ENCODE measurements at regions not wholly inside any gene's neighbourhood (a gene's known extent, or its start where the extent isn't known, plus 50 kb on each side); places are given as distances from the start of the nearest gene placed in this dataset.
"Not testable (repeated sequence)": the region's sequence is repeated elsewhere in the genome, so short reads cannot be mapped to it uniquely, and the experiment has no call there.

DNA sequence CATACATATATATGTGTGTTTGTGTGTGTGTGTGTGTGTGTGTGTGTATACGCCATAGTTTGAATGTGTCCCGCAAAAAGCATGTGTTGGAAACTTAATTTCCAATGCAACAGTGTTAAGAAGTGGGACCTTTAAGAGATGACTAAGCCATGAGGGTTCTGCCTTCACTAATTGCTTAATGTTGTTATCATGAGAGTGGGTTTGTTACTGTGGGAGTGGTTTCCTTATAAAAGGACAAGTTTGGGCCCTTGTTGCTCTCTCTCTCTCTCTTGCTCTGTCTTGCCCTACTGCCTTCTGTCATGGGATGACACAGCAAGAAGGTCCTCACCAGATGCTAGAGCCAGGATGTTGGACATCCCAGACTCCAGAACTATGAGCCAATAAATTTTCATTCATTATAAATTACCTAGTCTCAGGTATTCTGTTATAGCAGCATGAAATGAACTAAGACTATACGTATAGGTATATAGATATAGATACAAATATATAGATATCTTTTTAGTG lies 103.8 kb upstream of the ZC3H11B start:
- TF ChIP-seq POU2F2 (IDR thresholded peaks at IDR 0.05; ENCODE audit: low read depth, low read length) (no peak), PAX5 (IDR thresholded peaks at IDR 0.05; ENCODE audit: insufficient read depth, low read length, severe bottlenecking) (no peak), TAF1 (IDR thresholded peaks at IDR 0.05; ENCODE audit: low read depth, low read length) (no peak), POLR2A (IDR thresholded peaks at IDR 0.05; ENCODE audit: low read depth, low read length) (no peak), SPI1 (IDR thresholded peaks at IDR 0.05; ENCODE audit: low read depth, low read length) (no peak), POLR2AphosphoS5 (IDR thresholded peaks at IDR 0.05; ENCODE audit: low read depth, low read length) (no peak)
- no peak for FAIRE-seq
- no peak for DNase-seq (ENCODE audit: insufficient read length, low spot score)

DNA sequence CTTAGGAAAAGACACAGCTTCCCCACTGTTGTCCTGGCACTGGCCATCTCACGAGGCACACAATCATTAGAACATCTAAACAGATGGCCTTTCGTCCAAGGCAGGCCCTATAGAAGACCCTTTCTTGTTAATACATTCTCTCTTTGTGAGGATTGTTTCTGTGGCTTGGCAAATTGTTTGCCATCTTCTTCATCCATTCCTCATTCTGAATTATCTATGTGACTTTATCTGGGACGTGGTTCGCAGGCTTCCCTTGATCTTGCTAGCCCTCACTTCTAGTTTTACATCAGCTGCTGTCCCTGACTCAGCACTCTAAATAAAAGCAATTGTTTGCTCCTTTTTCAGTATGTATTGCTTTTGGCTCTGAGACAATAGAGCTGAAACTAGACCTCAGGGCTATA lies 101.1 kb upstream of the ZC3H11B start:
- TF ChIP-seq POLR2AphosphoS5 (IDR thresholded peaks at IDR 0.05; ENCODE audit: low read depth, low read length) (no peak), SPI1 (IDR thresholded peaks at IDR 0.05; ENCODE audit: low read depth, low read length) (no peak), POLR2A (IDR thresholded peaks at IDR 0.05; ENCODE audit: low read depth, low read length) (no peak), TAF1 (IDR thresholded peaks at IDR 0.05; ENCODE audit: low read depth, low read length) (no peak), POU2F2 (IDR thresholded peaks at IDR 0.05; ENCODE audit: low read depth, low read length) (no peak), PAX5 (IDR thresholded peaks at IDR 0.05; ENCODE audit: insufficient read depth, low read length, severe bottlenecking) (no peak)
- DNase-seq (ENCODE audit: insufficient read length, low spot score) (no peak), FAIRE-seq (no peak)

DNA sequence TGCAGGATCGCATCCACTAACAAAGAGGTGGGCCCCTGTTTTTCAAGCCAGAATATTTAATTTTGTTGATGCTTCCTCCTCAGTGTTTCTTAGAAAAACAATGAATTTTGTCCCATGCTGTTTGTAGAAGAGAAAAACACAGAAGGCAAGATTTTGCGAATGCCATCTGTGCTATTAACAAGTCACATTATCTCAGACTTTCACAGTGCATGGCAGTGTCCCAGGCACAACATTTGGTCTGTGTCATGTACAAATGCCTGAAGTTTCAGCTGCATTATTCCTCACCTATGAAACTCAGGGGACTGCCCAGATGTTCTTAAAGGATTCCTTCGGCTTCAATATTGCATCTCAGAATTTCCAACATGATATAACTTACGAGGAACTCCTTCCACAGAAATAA lies 99.6 kb upstream of the ZC3H11B start:
- FAIRE-seq (no peak), DNase-seq (ENCODE audit: insufficient read length, low spot score) (no peak)
- TF ChIP-seq POU2F2 (IDR thresholded peaks at IDR 0.05; ENCODE audit: low read depth, low read length) (no peak), POLR2AphosphoS5 (IDR thresholded peaks at IDR 0.05; ENCODE audit: low read depth, low read length) (no peak), PAX5 (IDR thresholded peaks at IDR 0.05; ENCODE audit: insufficient read depth, low read length, severe bottlenecking) (no peak)

DNA sequence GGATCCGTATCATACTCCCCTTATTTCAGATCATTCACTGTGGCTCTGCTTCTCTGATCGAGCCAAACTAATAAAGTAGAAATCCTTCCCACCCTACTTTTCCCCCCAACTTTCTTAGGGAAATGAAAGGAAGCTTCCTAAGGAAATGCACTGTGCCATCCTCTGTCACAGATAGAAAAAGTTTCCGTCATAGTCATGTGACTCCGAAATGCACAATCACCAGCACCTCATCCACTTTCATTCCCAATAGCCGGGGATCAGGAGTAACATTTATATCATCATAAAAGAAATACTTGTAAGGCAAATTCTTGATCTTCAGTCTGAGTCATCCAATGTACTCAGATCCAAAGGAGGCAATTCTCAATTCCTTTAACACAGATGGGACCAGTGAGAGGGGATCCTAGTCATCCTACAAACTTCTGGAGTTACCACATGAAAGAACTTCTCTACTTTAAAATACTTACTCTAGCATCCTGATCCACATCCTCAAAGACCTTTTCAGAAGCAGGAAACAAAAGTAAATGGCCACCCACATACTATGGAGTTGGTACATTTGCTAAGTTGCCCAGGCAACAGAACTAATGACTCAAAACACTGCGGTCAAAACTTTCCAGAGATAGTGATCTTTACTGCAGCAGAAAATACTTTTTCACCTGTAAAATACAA lies 97.8 kb upstream of the ZC3H11B start:
- DNase-seq (ENCODE audit: insufficient read length, low spot score) (no peak), FAIRE-seq (no peak)

DNA sequence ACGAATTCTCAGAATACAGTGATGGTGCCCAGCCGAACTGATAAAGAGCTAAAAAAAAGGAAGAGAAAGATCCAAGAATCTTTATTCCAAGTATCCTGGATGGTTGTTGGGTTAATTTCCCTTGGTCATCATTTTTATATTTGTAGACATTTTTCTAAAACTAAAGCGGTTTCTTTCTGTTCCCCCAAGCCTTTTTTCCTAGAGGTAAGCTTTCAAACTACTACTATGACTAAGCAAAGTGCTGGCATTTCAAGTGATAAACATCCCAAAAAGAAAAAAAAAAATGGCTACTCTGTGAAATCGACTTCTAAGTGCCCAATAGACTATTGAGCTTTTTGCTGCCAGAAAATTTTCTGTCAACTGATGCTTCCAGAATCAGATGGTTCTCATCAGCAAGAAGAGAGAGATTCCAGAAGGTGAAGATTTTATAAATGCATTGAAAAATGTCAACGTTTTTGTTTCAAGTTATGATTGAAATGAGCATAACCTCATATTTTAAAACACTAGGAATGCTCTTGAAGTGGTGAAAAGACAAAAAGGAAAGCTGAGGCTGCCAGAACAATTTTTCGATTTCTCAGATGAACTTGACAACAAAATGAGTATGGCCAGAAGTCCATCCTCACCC lies 96.1 kb upstream of the ZC3H11B start:
- no peak for TF ChIP-seq PAX5 (IDR thresholded peaks at IDR 0.05; ENCODE audit: insufficient read depth, low read length, severe bottlenecking)
- DNase-seq (ENCODE audit: insufficient read length, low spot score): no peak
- no peak for FAIRE-seq

More for the DNA sequence above, 97.8 kb upstream of the ZC3H11B start:
- TF ChIP-seq POLR2A (IDR thresholded peaks at IDR 0.05; ENCODE audit: low read depth, low read length): no peak
- TF ChIP-seq PAX5 (IDR thresholded peaks at IDR 0.05; ENCODE audit: insufficient read depth, low read length, severe bottlenecking): no peak
- no peak for TF ChIP-seq SPI1 (IDR thresholded peaks at IDR 0.05; ENCODE audit: low read depth, low read length)
- no peak for TF ChIP-seq POLR2AphosphoS5 (IDR thresholded peaks at IDR 0.05; ENCODE audit: low read depth, low read length)
- TF ChIP-seq POU2F2 (IDR thresholded peaks at IDR 0.05; ENCODE audit: low read depth, low read length): no peak
- TF ChIP-seq TAF1 (IDR thresholded peaks at IDR 0.05; ENCODE audit: low read depth, low read length): no peak

DNA sequence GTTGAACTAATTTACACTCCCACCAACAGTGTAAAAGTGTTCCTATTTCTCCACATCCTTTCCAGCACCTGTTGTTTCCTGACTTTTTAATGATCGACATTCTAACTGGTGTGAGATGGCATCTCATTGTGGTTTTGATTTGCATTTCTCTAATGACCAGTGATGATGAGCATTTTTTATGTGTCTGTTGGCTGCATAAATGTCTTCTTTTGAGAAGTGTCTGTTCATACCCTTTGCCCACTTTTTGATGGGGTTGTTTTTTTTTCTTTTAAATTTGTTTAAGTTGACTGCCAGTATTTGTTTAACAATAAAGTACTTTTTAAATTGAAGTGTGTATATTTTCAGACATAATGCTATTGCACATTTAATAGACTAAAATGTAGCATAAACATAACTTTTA lies 95.0 kb upstream of the ZC3H11B start:
- not testable (repeated sequence) for DNase-seq (ENCODE audit: insufficient read length, low spot score); FAIRE-seq

DNA sequence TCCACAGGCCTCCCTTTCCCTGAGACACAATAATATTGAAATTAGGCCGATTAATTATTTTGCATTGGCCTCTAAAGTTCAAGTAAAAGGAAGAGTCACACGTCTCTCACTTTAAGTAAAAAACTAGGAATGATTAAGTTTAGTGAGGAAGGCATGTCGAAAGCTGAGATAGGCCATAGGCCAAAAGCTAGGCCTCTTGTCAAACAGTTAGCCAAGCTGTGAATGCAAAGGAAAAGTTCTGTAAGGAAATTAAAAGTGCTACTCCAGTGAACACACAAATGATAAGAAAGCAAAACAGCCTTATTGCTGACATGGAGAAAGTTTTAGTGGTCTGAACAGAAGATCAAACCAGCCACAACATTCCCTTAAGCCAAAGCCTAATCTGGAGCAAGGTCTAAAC lies 91.4 kb upstream of the ZC3H11B start:
- FAIRE-seq; DNase-seq (ENCODE audit: insufficient read length, low spot score): not testable (repeated sequence)

DNA sequence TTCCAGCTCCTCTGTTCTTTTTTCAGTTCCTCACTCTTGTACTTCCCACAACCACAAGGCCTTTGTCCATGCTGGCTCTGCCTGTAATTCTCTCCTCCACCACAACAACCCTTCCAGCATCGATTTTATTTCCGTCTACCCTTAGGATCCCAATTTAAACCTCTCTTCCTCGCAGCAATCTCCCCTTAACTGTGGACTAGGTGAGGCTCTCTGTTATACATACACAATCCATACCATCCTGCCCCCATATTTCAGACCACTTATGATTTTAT lies 90.4 kb upstream of the ZC3H11B start:
- FAIRE-seq: no peak
- TF ChIP-seq TAF1 (IDR thresholded peaks at IDR 0.05; ENCODE audit: low read depth, low read length) (no peak), POLR2A (IDR thresholded peaks at IDR 0.05; ENCODE audit: low read depth, low read length) (no peak), POLR2AphosphoS5 (IDR thresholded peaks at IDR 0.05; ENCODE audit: low read depth, low read length) (no peak), PAX5 (IDR thresholded peaks at IDR 0.05; ENCODE audit: insufficient read depth, low read length, severe bottlenecking) (no peak)
- DNase-seq (ENCODE audit: insufficient read length, low spot score): no peak

DNA sequence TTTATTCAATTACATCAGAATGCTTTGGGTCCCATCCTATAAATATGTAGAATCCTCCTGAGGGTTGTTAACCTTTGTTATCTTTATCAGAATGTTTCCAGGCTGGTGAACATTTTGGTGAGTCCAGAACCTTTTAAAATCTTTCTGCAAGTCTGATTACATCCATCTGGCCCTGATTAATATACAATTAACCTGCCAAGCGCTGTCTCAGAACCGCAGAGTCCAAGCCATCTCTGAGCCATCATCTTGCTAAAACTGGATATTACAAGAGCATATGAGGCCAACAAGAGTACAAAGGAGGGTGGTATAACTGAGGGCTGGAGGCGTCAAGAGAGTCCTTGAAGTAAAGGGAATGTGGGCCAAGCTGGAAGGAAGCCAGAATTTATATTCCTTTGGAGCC lies 88.6 kb upstream of the ZC3H11B start:
- no peak for DNase-seq (ENCODE audit: insufficient read length, low spot score)
- no peak for FAIRE-seq
- TF ChIP-seq TAF1 (IDR thresholded peaks at IDR 0.05; ENCODE audit: low read depth, low read length) (no peak), PAX5 (IDR thresholded peaks at IDR 0.05; ENCODE audit: insufficient read depth, low read length, severe bottlenecking) (no peak), POU2F2 (IDR thresholded peaks at IDR 0.05; ENCODE audit: low read depth, low read length) (no peak), SPI1 (IDR thresholded peaks at IDR 0.05; ENCODE audit: low read depth, low read length) (no peak), POLR2AphosphoS5 (IDR thresholded peaks at IDR 0.05; ENCODE audit: low read depth, low read length) (no peak), POLR2A (IDR thresholded peaks at IDR 0.05; ENCODE audit: low read depth, low read length) (no peak)

DNA sequence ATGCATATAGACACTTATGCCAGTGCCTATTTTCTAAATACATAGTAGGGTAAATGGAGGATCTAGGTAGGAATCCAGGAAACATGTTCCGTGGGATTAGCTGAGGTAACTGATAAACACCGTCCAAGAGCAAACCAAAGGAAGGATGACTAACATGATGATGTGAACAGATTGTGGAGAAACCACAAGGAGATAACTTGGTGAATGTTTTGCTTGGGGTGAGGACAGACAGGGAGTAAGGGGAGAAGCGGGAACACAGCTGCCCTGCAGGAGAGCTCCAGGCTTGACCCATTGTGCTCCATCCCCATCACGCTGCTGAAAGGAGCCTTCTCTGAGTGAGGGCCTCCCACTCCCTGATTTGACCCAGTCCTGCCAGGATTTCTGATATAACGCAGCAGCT lies 87.0 kb upstream of the ZC3H11B start:
- DNase-seq (ENCODE audit: insufficient read length, low spot score) (no peak), FAIRE-seq (no peak)
- TF ChIP-seq POLR2A (IDR thresholded peaks at IDR 0.05; ENCODE audit: low read depth, low read length) (no peak), PAX5 (IDR thresholded peaks at IDR 0.05; ENCODE audit: insufficient read depth, low read length, severe bottlenecking) (no peak), TAF1 (IDR thresholded peaks at IDR 0.05; ENCODE audit: low read depth, low read length) (no peak), SPI1 (IDR thresholded peaks at IDR 0.05; ENCODE audit: low read depth, low read length) (no peak), POLR2AphosphoS5 (IDR thresholded peaks at IDR 0.05; ENCODE audit: low read depth, low read length) (no peak), POU2F2 (IDR thresholded peaks at IDR 0.05; ENCODE audit: low read depth, low read length) (no peak)

DNA sequence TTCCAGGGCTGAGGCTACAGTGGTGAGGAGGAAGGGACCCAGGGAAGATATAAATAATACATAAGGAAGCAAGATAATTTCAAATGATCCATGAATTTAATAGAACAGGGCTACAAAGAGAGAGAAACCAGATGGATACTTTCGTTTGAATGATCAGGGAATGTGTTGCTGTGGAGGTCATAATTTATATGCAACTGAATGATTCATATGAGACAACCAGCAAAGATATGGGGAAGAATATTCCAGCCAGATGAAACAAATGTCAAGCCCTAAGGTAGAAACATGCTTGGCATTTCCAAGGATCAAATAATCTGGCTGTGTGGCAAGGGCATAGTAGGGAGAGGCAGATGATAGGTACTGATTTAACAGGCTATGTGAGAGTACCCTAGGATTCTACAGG lies 84.8 kb upstream of the ZC3H11B start:
- TF ChIP-seq SPI1 (IDR thresholded peaks at IDR 0.05; ENCODE audit: low read depth, low read length): no peak
- TF ChIP-seq POLR2A (IDR thresholded peaks at IDR 0.05; ENCODE audit: low read depth, low read length): no peak
- TF ChIP-seq PAX5 (IDR thresholded peaks at IDR 0.05; ENCODE audit: insufficient read depth, low read length, severe bottlenecking): no peak
- TF ChIP-seq POU2F2 (IDR thresholded peaks at IDR 0.05; ENCODE audit: low read depth, low read length): no peak
- TF ChIP-seq POLR2AphosphoS5 (IDR thresholded peaks at IDR 0.05; ENCODE audit: low read depth, low read length): no peak
- DNase-seq (ENCODE audit: insufficient read length, low spot score): no peak
- no peak for FAIRE-seq
